ENCODE measurements at regions not wholly inside any gene's neighbourhood (a gene's known extent, or its start where the extent isn't known, plus 50 kb on each side); places are given as distances from the start of the nearest gene placed in this dataset.

DNA sequence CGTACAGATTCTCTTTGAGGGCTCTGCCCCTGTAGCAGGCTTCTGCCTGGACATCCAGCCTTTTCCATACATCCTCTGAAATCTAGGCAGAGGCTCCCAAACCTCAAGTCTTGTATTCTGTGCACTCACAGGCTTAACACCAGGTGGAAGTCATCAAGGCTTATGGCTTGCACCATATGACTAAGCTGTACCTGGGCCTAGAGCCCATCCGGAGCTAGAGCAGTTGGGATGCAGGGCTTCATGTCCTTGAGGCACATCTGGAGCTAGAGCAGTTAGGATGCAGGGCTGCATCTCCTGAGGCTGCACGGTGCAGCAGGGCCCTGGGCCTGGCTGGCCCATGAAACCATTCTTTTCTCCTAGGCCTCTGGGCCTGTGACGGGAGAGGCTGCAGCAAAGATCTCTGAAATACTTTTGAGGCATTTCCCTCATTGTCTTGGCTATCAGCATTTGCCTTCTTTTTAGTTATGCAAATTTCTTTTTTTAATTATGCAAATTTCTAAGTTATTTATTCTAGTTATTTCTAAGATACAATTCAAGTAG, 98.7 kb downstream of the CD24 start:
- TF ChIP-seq, protein P1, sequence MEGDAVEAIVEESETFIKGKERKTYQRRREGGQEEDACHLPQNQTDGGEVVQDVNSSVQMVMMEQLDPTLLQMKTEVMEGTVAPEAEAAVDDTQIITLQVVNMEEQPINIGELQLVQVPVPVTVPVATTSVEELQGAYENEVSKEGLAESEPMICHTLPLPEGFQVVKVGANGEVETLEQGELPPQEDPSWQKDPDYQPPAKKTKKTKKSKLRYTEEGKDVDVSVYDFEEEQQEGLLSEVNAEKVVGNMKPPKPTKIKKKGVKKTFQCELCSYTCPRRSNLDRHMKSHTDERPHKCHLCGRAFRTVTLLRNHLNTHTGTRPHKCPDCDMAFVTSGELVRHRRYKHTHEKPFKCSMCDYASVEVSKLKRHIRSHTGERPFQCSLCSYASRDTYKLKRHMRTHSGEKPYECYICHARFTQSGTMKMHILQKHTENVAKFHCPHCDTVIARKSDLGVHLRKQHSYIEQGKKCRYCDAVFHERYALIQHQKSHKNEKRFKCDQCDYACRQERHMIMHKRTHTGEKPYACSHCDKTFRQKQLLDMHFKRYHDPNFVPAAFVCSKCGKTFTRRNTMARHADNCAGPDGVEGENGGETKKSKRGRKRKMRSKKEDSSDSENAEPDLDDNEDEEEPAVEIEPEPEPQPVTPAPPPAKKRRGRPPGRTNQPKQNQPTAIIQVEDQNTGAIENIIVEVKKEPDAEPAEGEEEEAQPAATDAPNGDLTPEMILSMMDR (IDR thresholded peaks at IDR 0.05): no peak
- no peak for TF ChIP-seq POLR2A (IDR thresholded peaks at IDR 0.05)
- no peak overlapping the region for H3K4me3 ChIP-seq (ENCODE audit: low read depth, poor library complexity, severe bottlenecking)
- intact Hi-C loops (cut with DNase I; ENCODE audit: low total_unique reads): no loop called here
- no peak for DNase-seq (ENCODE audit: low spot score in 2 of 2)
- WGBS, 2 donors: 96 to 98% methylated on average over 4 of the region's 4 CpGs

DNA sequence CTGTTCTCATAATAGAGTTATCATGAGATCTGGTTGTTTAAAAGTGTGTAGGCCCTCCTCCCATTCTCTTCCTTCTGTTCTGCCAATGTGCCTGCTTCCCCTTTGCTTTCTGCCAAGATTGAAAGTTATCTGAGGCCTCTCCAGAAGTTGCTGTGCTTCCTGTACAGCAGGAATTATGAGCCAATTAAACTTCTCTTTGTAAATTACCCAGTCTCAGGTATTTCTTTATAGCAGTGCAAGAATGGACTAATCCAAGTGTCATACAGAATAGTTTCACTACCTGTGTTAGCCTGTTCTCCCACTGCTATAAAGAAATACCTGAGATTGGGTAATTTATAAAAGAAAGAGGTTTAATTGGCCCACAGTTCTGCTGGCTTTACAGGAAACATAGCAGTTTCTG, 100.0 kb downstream of the CD24 start:
- TF ChIP-seq POLR2A (IDR thresholded peaks at IDR 0.05): no peak
- TF ChIP-seq, protein P1 (IDR thresholded peaks at IDR 0.05): no peak

DNA sequence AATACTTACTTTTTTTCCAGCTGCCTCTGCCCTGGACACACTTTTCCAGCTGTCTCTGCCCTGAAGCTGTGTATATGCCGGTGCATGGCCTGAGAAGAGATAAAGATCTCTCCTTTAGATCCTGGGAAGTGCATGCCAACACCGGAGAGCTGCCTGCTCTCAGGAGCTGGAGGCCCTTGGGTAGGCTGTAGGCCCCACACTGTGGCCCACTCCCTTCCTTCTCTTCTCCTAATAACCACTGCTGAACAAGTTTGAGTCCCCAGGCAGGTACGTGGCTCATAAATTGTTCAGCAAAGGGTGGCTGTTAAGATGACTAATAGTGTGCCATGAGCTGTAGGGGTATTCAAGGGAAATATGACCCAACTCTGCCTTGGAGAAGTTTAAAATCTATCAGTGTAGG, 102.5 kb downstream of the CD24 start:
- DNase-seq (ENCODE audit: low spot score in 2 of 2): no peak
- intact Hi-C loops (cut with DNase I; ENCODE audit: low total_unique reads): no loop called here
- H3K4me3 ChIP-seq (ENCODE audit: low read depth, poor library complexity, severe bottlenecking): no peak overlapping the region
- 29 to 30% methylated on average over 3 of the region's 3 CpGs for WGBS, 2 donors
- TF ChIP-seq, protein P1 (IDR thresholded peaks at IDR 0.05): no peak
- no peak for TF ChIP-seq POLR2A (IDR thresholded peaks at IDR 0.05)

More for the DNA sequence above, 100.0 kb downstream of the CD24 start:
- intact Hi-C loops (cut with DNase I; ENCODE audit: low total_unique reads): no loop called here
- no peak for DNase-seq (ENCODE audit: low spot score in 2 of 2)
- no peak overlapping the region for H3K4me3 ChIP-seq (ENCODE audit: low read depth, poor library complexity, severe bottlenecking)

DNA sequence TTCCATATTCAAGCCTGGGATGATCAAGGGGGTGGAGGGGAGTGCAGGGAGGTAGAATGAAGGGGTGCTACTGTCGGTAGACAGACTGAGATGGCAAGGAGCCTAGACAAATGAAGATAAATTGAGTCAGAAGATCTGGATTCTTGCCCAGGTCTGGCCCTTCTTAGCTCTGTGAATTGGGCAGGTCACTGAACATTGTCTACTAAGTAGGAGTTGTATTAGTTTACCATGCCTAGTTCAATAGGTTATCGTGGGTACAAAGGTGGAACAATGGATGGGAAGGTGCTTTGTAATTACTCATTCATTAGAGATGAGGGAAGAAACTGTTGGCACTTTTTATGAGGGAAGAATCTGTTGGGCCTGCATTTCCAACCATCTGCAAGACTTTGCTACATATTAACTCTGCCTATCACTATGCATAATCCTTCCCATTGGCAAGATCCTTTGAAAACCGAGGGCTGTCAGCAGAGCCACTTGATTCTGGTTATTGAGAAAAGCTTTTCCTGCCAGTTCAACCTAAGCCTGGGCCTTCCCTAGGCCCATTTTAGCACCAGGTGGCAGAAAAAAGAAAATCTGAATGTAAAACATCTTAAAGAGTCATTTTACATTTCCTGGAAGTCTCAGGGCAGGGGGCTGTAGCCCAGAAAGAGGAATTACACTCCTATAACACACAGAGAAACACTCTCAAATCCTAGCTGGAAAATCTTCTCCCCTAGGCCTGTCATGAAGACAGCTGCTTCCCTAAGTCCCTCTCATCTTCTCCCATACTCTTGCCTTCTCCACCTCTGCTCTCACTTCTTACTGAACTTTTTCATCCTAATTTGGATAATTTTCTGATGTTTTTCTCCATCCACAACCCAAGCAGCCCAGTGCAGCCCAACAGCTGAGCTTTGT, 103.5 kb downstream of the CD24 start:
- WGBS, 2 donors: 40 to 45% methylated on average over 3 of the region's 3 CpGs
- no peak for DNase-seq (ENCODE audit: low spot score in 2 of 2)
- TF ChIP-seq, protein P1 (IDR thresholded peaks at IDR 0.05): no peak
- TF ChIP-seq POLR2A (IDR thresholded peaks at IDR 0.05): no peak
- intact Hi-C loops (cut with DNase I; ENCODE audit: low total_unique reads): no loop called here
- H3K4me3 ChIP-seq (ENCODE audit: low read depth, poor library complexity, severe bottlenecking): no peak overlapping the region

DNA sequence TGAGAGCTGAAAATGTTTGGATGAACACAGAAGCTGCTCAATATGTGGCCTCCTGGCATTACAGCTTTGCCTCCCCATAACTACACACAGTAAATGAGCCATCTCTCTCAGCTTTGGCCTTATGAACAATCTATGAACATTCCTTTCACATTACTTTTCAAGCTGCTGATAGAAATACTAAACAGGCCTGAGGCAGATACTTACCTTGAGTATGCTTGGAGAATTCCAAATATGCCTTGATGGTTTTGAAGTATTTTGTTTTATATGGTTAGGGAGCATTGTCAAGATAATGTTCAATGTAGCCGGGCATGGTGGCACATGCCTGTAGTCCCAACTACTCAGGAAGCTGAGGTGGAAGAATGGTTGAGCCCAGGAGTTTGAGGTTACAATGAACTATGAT, 104.5 kb downstream of the CD24 start:
- intact Hi-C loops (cut with DNase I; ENCODE audit: low total_unique reads): no loop called here
- TF ChIP-seq, protein P1 (IDR thresholded peaks at IDR 0.05): no peak
- no peak for TF ChIP-seq POLR2A (IDR thresholded peaks at IDR 0.05)
- H3K4me3 ChIP-seq (ENCODE audit: low read depth, poor library complexity, severe bottlenecking): no peak overlapping the region
- WGBS, 2 donors: 55 to 67% methylated on average over 1 of the region's 1 CpG
- no peak for DNase-seq (ENCODE audit: low spot score in 2 of 2)

Data from lower leg skin (tissue), 4 donors.